ENCODE measurements at regions not wholly inside any gene's neighbourhood (a gene's known extent, or its start where the extent isn't known, plus 50 kb on each side); places are given as distances from the start of the nearest gene placed in this dataset.
"Not testable (repeated sequence)": the region's sequence is repeated elsewhere in the genome, so short reads cannot be mapped to it uniquely, and the experiment has no call there.

DNA sequence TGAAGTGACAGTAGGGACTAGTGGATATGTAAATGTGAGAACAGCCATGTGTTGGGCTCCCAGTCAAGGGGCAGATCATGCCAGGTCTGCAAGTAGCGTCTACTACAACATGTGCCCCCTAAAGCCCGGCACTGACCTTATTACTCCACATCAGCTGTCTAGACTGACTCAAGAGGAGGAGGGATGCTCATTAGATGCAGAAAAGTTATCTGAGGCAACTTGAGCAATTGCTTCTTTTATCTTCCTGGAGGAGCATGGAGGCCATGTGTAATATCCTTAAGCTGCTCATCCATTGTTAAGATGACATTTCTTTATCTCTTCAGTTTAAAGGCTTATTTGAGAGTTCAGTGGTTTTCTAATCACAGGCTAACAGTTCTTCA lies 404.7 kb upstream of the FLRT2 start:
- no peak for DNase-seq

GRCh38 chr14:85129921-85130320 lies 400.0 kb upstream of the FLRT2 start:
- DNase-seq: no peak

GRCh38 chr14:85131226-85131922 lies 398.6 kb upstream of the FLRT2 start:
- peak; percentile 11 for DNase-seq

DNA sequence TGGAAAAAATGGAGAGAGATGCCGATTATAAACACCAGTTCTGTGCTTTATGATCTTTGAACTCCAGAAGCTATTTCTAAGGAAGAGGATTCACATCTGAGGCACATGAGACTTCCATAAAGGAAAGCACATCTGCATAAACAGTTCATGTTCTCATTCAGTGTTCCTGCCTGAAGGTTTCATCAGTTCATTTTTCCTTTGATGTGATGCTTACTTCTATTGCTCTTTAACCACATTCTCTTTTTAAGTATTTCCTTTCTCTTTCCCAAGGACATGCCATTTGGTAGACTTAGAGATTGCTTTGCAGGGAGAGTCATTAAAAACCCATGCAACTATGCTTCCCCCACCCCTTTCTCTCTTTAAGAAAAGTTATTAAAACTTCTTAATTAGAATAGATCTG lies 387.0 kb upstream of the FLRT2 start:
- DNase-seq: no peak

- DNase-seq: no peak
Measured at GRCh38 chr14:85146779-85147178, 383.2 kb upstream of the FLRT2 start.

- DNase-seq: no peak
Measured at GRCh38 chr14:85150166-85150565, 379.8 kb upstream of the FLRT2 start.

- DNase-seq: no peak
Measured at GRCh38 chr14:85154714-85155113, 375.2 kb upstream of the FLRT2 start.

GRCh38 chr14:85156319-85156718 lies 373.6 kb upstream of the FLRT2 start:
- DNase-seq: no peak

DNA sequence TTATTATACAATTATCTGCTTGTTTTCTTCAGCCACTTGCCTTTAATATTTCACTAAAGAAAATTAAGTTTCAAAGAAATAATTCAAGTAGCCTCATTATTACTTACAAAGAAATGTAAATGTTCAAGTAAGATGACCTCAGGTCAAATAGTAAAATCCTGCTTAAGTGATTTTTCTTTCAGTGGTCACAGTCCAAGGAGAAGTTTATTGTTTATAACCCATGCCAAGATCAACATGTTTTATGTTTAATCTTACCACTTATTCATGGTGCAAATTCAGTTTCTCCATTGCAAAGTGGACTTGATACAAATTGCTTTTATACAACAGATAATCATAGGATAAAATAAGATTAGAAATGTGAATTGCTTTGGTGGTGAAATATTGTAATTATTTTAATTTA lies 370.2 kb upstream of the FLRT2 start:
- no peak for DNase-seq

DNA sequence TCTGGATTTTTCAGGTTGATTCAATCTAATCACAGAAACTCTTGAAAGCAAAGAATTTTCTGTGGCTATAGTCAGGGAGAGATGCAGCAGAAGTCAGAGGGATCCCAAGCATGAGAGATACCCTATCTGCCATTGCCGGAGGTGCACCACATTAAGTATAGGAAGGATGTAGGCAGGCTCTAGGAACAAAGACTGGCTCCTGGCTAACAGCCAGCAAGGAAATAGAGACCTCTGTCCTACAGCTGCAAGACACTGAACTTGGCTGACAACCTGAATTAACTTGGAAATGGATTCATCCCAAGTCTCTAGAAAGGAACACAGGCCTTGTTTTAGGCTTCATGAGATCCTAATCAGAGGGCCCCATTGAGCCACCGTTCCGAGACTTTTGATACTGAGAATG lies 364.9 kb upstream of the FLRT2 start:
- DNase-seq: no peak

- DNase-seq: no peak
Measured at GRCh38 chr14:85169381-85169780, 360.6 kb upstream of the FLRT2 start.

GRCh38 chr14:85172290-85172689 lies 357.7 kb upstream of the FLRT2 start:
- DNase-seq: no peak

- no peak for DNase-seq
Measured at GRCh38 chr14:85172889-85173477, 357.0 kb upstream of the FLRT2 start.

DNA sequence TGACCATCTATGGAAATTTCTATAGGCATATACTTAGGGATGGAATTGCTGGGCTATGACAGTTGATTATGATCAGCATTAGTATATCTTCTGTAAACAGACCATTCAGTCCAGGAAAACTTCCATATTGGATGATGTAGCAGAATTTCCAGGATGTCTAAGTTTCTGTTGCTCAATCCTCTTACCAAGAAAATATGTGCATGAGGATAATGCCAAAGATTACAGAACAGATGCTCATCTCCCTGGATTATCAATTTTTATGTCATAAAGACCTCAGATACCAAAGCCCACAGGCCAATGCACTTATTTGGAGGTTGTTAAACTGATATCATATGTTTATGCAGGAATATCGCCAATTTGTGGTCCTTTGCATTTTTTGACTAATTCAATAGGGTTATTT lies 354.4 kb upstream of the FLRT2 start:
- peak; percentile 71 for DNase-seq

DNA sequence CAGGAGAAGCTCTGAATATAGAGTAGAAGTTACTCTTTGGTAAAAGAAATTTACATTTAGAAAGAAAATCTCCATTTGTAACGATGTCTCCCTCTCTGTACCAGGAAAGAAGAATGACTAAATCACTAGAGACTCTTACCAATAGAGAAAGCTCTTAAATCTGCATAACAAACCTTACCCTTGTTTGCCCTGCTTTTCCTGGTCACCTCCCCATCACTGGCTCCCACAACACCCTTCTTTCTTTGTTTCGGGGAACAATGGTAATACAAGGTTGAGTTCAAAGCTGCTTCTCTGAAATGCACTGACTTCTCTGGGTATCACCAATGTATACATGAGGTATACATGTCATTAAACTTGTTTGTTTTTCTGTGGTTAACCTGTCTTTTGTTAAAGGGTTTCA lies 351.1 kb upstream of the FLRT2 start:
- no peak for DNase-seq

- no peak for DNase-seq
Measured at GRCh38 chr14:85180876-85181275, 349.1 kb upstream of the FLRT2 start.

GRCh38 chr14:85182282-85182681 lies 347.7 kb upstream of the FLRT2 start:
- no peak for DNase-seq

- no peak for DNase-seq
Measured at GRCh38 chr14:85186082-85186481, 343.9 kb upstream of the FLRT2 start.

GRCh38 chr14:85187521-85187920 lies 342.4 kb upstream of the FLRT2 start:
- DNase-seq: no peak

DNA sequence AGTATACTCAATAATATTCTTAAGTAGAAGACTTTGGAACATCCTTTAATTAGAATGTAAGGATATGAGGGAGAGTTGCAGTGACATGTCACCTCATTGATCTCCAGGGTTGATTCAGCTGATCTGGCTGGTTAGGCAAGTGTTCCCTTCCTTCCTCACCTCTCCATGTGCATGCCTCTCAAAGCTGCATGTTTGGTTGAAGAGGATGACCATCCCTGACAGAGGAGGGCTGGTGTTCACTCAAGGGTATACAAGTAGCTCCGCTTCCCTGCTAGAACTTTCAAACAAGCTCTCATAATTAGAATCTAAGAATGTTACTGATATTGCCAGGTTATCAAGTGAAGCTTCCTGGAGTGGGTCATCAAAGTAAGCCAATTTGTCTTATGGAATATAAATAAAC lies 341.1 kb upstream of the FLRT2 start:
- DNase-seq: no peak

GRCh38 chr14:85189253-85189652 lies 340.7 kb upstream of the FLRT2 start:
- not testable (repeated sequence) for DNase-seq

- no peak for DNase-seq
Measured at GRCh38 chr14:85190251-85190650, 339.7 kb upstream of the FLRT2 start.

- no peak for DNase-seq
Measured at GRCh38 chr14:85191986-85192385, 338.0 kb upstream of the FLRT2 start.

GRCh38 chr14:85195872-85196477 lies 334.0 kb upstream of the FLRT2 start:
- DNase-seq: no peak

Data from fibroblast of skin of back (primary cell).